ENCODE measurements at regions not wholly inside any gene's neighbourhood (a gene's known extent, or its start where the extent isn't known, plus 50 kb on each side); places are given as distances from the start of the nearest gene placed in this dataset.

DNA sequence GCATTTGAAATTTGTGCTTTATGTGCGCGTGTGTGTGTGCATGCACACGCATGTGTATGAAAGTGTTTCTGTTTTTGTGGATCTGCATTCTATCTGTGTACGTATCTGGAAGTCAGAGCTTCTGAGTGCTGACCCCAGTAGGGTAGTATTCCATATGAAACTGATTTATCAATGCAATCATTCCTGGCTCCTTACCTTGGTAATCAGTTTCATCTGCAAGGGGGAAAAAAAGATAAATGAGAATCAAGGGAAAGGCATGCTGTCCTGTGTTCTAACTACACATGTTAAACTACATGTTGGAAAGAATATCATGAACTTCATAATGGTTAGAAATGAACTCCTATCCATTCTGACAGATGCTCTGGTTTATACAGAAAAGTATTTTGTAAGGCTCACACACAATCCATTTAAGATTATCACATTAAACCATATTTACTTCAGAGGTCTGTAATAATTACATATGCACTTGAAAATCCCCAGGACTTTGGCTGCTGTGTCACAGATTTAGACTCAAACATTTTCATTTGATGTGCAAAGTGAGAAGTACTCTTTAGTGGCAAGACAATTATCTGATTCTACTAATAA lies 276.1 kb upstream of the LMO3 start:
- Histone ChIP-seq H3K4me1 (ENCODE audit: insufficient read depth, low read length) (no peaks in the 10 kb centered on the region), H3K9ac (ENCODE audit: extremely low read depth, insufficient read length, low read length) (no peak overlapping the region), H3K23ac (ENCODE audit: insufficient read length, low read depth, low read length) (no peak overlapping the region), H3K23me2 (ENCODE audit: insufficient read length, low read depth, low read length, poor library complexity, severe bottlenecking) (no peaks in the 10 kb centered on the region), H4K8ac (replicated peaks; ENCODE audit: insufficient read length, low read depth, low read length) (no peak overlapping the region), H2AFZ (ENCODE audit: low read length) (no peak overlapping the region), H2BK12ac (ENCODE audit: insufficient read length, low read depth, low read length) (no peak overlapping the region), H3K27ac (ENCODE audit: insufficient read length, low read depth, low read length) (no peak overlapping the region), H3T11ph (ENCODE audit: low read length) (no peak overlapping the region), H4K5ac (ENCODE audit: insufficient read length, low read depth, low read length) (no peak overlapping the region), H3K4ac (ENCODE audit: low read depth, low read length) (no peak overlapping the region), H4K91ac (ENCODE audit: insufficient read length, low read depth, low read length) (no peak overlapping the region), H2AK5ac (ENCODE audit: insufficient read length, low read length) (no peak overlapping the region), H3K14ac (ENCODE audit: insufficient read depth, low read length) (no peak overlapping the region), H2BK120ac (ENCODE audit: low read depth, low read length, poor library complexity, severe bottlenecking) (no peak overlapping the region), H2BK5ac (ENCODE audit: insufficient read length, low read length) (no peak overlapping the region), H3K56ac (ENCODE audit: insufficient read length, low read depth, low read length) (no peak overlapping the region), H3K4me2 (ENCODE audit: insufficient read depth, insufficient read length, low read length) (no peak overlapping the region), H2BK15ac (ENCODE audit: low read depth, low read length) (no peak overlapping the region), H3K79me2 (ENCODE audit: insufficient read depth, low read length) (no peaks in the 10 kb centered on the region), H4K20me1 (ENCODE audit: control insufficient read depth, insufficient read depth, insufficient read length) (no peaks in the 10 kb centered on the region), H3K9me3 (ENCODE audit: control insufficient read depth, low read depth, low read length) (no peaks in the 10 kb centered on the region), H2BK20ac (ENCODE audit: low read depth, low read length, poor library complexity, severe bottlenecking) (no peak overlapping the region), H3K18ac (ENCODE audit: insufficient read length, low read depth, low read length) (no peak overlapping the region), H3K27me3 (ENCODE audit: insufficient read depth, low read length) (no peaks in the 10 kb centered on the region), H3K79me1 (ENCODE audit: insufficient read depth, low read depth, low read length, poor library complexity, severe bottlenecking) (no peaks in the 10 kb centered on the region)
- Mint-ChIP-seq H3K27ac (no peak overlapping the region), H3K4me1 (peaks cover 0 to 4% of the 10 kb centered on the region in 2 experiments; a peak in 2 of 4 replicates), H3K9me3 (no peaks in the 10 kb centered on the region), H3K36me3 (ENCODE audit: insufficient read depth in 1 of 3, low read depth in 3 of 3) (no peaks in the 10 kb centered on the region), H3K27me3 (ENCODE audit: low read depth) (no peaks in the 10 kb centered on the region), H3K4me3 (no peak overlapping the region; a peak in 1 of 5 replicates)
- no CpG with 5 or more reads among the region's 4 CpGs for WGBS (ENCODE audit: extremely low coverage, insufficient read length, low lambda C conversion rate)
- TF ChIP-seq, protein P1, sequence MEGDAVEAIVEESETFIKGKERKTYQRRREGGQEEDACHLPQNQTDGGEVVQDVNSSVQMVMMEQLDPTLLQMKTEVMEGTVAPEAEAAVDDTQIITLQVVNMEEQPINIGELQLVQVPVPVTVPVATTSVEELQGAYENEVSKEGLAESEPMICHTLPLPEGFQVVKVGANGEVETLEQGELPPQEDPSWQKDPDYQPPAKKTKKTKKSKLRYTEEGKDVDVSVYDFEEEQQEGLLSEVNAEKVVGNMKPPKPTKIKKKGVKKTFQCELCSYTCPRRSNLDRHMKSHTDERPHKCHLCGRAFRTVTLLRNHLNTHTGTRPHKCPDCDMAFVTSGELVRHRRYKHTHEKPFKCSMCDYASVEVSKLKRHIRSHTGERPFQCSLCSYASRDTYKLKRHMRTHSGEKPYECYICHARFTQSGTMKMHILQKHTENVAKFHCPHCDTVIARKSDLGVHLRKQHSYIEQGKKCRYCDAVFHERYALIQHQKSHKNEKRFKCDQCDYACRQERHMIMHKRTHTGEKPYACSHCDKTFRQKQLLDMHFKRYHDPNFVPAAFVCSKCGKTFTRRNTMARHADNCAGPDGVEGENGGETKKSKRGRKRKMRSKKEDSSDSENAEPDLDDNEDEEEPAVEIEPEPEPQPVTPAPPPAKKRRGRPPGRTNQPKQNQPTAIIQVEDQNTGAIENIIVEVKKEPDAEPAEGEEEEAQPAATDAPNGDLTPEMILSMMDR (conservative IDR thresholded peaks at IDR 0.05): no peak
- no peak for DNase-seq
